C4-2B (cell line): ENCODE measurements at regions not wholly inside any gene's neighbourhood (a gene's known extent, or its start where the extent isn't known, plus 50 kb on each side); places are given as distances from the start of the nearest gene placed in this dataset.
"Not testable (repeated sequence)": the region's sequence is repeated elsewhere in the genome, so short reads cannot be mapped to it uniquely, and the experiment has no call there.

Source experiments
- H3K27ac ChIP-seq: fragments of 450-650 bp; 2 replicates; pipeline ENCODE4 v1.5.1; 2017
- CTCF ChIP-seq: fragments of 450-650 bp; conservative IDR thresholded peaks from 2 replicates; pipeline ENCODE4 v1.5.1; 2017; ENCODE audit warnings: mild to moderate bottlenecking
- ZFX ChIP-seq: fragments of 450-650 bp; IDR thresholded peaks from 2 replicates; pipeline ENCODE4 v1.6.1; 2017

- H3K27ac ChIP-seq, result no peak overlapping the region
- no peak for TF ChIP-seq ZFX
- TF ChIP-seq CTCF, result no peak
These were observed 124.3 kb downstream of the NPIPB5 start for GRCh38 chr16:22634954-22635353.

GRCh38 chr16:22635357-22635761 lies 124.7 kb downstream of the NPIPB5 start:
- TF ChIP-seq ZFX (no peak), CTCF (no peak)
- no peak overlapping the region for H3K27ac ChIP-seq

DNA sequence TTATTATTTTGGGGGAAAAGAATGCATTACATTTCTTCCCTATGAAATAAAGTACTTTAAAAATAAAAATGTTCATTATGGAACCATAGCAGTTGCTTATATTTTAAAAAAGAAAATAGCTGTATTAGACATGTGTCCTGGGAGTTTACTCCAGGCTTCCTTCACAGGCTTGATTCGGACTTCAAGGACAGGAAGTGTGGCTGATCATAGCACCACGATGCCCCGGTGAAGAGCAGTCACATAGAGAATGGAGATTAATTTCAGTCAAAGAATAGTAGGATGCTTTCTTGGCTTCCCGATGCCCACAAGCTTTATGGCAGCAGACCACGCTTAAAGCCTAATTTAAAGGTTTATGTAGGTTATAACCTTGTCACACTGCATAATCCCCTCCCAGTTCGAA lies 125.1 kb downstream of the NPIPB5 start:
- TF ChIP-seq ZFX (no peak), CTCF (no peak)
- H3K27ac ChIP-seq, result no peak overlapping the region

- H3K27ac ChIP-seq, result no peak overlapping the region
- TF ChIP-seq CTCF, result no peak
- no peak for TF ChIP-seq ZFX
These were observed 127.9 kb downstream of the NPIPB5 start for GRCh38 chr16:22638393-22639206.

GRCh38 chr16:22641131-22641628 lies 130.5 kb downstream of the NPIPB5 start:
- TF ChIP-seq CTCF (no peak), ZFX (no peak)
- no peak overlapping the region for H3K27ac ChIP-seq

DNA sequence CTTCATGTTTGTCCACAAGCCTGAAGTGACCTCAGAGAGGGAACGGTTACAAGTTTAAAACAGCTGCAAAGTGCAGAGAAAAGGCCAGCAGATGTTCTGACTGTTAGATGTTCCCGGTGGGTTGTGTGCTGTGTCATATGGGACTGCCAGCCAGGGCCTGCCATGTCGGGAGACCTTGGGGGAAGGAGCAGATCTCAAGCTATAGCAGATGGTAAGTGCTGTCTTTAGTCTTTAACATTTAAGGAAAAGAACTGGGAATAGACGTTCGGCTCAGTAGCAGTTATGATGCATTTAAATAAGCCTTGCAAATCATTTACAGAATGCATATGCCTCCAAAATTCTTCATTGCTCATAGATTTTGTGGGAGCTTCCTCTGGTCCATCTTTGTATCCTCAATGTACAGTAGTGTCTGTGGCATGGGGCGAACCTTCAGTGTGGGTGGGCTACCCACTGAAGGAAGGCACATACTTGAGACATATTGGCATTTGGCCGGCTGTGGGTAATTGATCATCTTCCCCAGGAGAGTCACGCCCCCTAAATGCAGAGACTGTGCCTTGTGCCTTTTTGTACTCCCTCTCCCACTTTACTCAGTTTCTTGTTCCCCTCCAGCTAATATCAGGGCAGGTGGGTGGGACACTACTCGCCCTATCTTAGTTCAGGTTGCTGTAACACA lies 131.9 kb downstream of the NPIPB5 start:
- no peak for TF ChIP-seq CTCF
- TF ChIP-seq ZFX, result no peak
- H3K27ac ChIP-seq, result no peak overlapping the region

DNA sequence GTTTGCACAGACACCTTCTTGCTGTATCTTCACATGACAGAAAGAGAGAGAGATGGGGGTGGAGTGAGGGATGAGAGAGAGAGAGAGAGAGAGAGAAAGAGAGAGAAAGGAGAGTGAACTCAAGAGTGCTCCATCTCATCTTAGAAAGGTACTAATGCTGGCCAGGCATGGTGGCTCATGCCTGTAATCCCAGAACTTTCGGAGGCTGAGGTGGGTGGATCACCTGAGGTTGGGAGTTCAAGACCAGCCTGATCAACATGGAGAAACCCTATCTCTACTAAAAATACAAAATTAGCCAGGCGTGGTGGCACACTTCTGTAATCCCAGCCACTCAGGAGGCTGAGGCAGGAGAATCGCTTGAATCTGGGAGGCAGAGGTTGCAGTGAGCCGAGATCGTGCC lies 132.5 kb downstream of the NPIPB5 start:
- not testable (repeated sequence) for H3K27ac ChIP-seq

- H3K27ac ChIP-seq, result no peak overlapping the region
- no peak for TF ChIP-seq CTCF
- no peak for TF ChIP-seq ZFX
These were observed 133.2 kb downstream of the NPIPB5 start for GRCh38 chr16:22643886-22644285.
